RWPE2 (cell line): ENCODE measurements at regions not wholly inside any gene's neighbourhood (a gene's known extent, or its start where the extent isn't known, plus 50 kb on each side); places are given as distances from the start of the nearest gene placed in this dataset.

Experiments used
- ATAC-seq: fragments of 200-7000 bp; cut with Tn5 transposase; 3 replicates; pipeline ENCODE4 v1.9.1; 2021; ENCODE audit warnings: low read depth
- DNase-seq: peaks from one replicate; pipeline ENCODE4 v3.0.0-alpha.2; 2020; ENCODE audit warnings: low spot score
- H3K27ac ChIP-seq: fragments of 450-650 bp; 2 replicates; pipeline ENCODE4 v1.5.1; 2017; ENCODE audit warnings: mild to moderate bottlenecking; ENCODE audit not compliant: poor library complexity, severe bottlenecking
- H3K27me3 ChIP-seq: fragments of 250-450 bp; sonication (Bioruptor Pico); 2 replicates; pipeline ENCODE4 v1.5.1; 2021; ENCODE audit warnings: mild to moderate bottlenecking, moderate library complexity; ENCODE audit not compliant: insufficient read depth, poor library complexity, severe bottlenecking
- H3K36me3 ChIP-seq: fragments of 250-450 bp; sonication (Bioruptor Pico); 2 replicates; pipeline ENCODE4 v1.5.1; 2020; ENCODE audit warnings: low read depth, mild to moderate bottlenecking, moderate library complexity
- H3K4me1 ChIP-seq: fragments of 250-450 bp; sonication (Bioruptor Pico); 2 replicates; pipeline ENCODE4 v1.5.1; 2021; ENCODE audit warnings: mild to moderate bottlenecking, moderate library complexity; ENCODE audit not compliant: insufficient read depth, poor library complexity, severe bottlenecking
- H3K4me3 ChIP-seq: fragments of 250-450 bp; sonication (Bioruptor Pico); 2 replicates; pipeline ENCODE4 v1.5.1; 2021; ENCODE audit warnings: mild to moderate bottlenecking, moderate library complexity; ENCODE audit not compliant: severe bottlenecking
- H3K9me3 ChIP-seq: fragments of 250-450 bp; sonication (Bioruptor Pico); 2 replicates; pipeline ENCODE4 v1.5.1; 2021; ENCODE audit warnings: mild to moderate bottlenecking, moderate library complexity; ENCODE audit not compliant: severe bottlenecking
- CTCF ChIP-seq: fragments of 450-650 bp; IDR thresholded peaks from one replicate; pipeline ENCODE4 v1.5.1; 2017; ENCODE audit warnings: mild to moderate bottlenecking, moderate library complexity; ENCODE audit not compliant: poor library complexity, severe bottlenecking

- Histone ChIP-seq H3K27me3 (no peaks in the 10 kb centered on the region), H3K9me3 (no peaks in the 10 kb centered on the region), H3K27ac (no peak overlapping the region), H3K36me3 (no peaks in the 10 kb centered on the region), H3K4me3 (no peak overlapping the region), H3K4me1 (no peaks in the 10 kb centered on the region)
- DNase-seq (no peak), ATAC-seq (no peak)
- no peak for TF ChIP-seq CTCF
These were observed 609.8 kb upstream of the GRAMD2B start for GRCh38 chr5:125813221-125813974.

- TF ChIP-seq CTCF: no peak
- no peaks in the 10 kb centered on the region for H3K9me3 ChIP-seq
- H3K36me3 ChIP-seq: no peaks in the 10 kb centered on the region
- no peaks in the 10 kb centered on the region for H3K4me1 ChIP-seq
- no peak overlapping the region for H3K4me3 ChIP-seq
- ATAC-seq (no peak), DNase-seq (no peak)
- H3K27me3 ChIP-seq: no peaks in the 10 kb centered on the region
- no peak overlapping the region for H3K27ac ChIP-seq
These were observed 609.1 kb upstream of the GRAMD2B start for GRCh38 chr5:125814119-125814518.

GRCh38 chr5:125823572-125823971, 599.6 kb upstream of the GRAMD2B start:
- H3K4me1 ChIP-seq: no peaks in the 10 kb centered on the region
- no peak overlapping the region for H3K4me3 ChIP-seq
- TF ChIP-seq CTCF: no peak
- H3K27me3 ChIP-seq: no peaks in the 10 kb centered on the region
- no peak overlapping the region for H3K27ac ChIP-seq
- H3K36me3 ChIP-seq: no peaks in the 10 kb centered on the region
- no peaks in the 10 kb centered on the region for H3K9me3 ChIP-seq
- ATAC-seq (peak; percentile 19; the same call in 1 of the 3 replicates), DNase-seq (no peak)

GRCh38 chr5:125826214-125826613, 597.0 kb upstream of the GRAMD2B start:
- H3K4me3 ChIP-seq: no peak overlapping the region

More at GRCh38 chr5:125826214-125826613, 597.0 kb upstream of the GRAMD2B start:
- H3K27ac ChIP-seq: no peak overlapping the region
- no peaks in the 10 kb centered on the region for H3K27me3 ChIP-seq
- ATAC-seq (no peak), DNase-seq (no peak)
- TF ChIP-seq CTCF: no peak
- no peaks in the 10 kb centered on the region for H3K9me3 ChIP-seq
- H3K4me1 ChIP-seq: no peaks in the 10 kb centered on the region
- no peaks in the 10 kb centered on the region for H3K36me3 ChIP-seq
